Keratinocyte (primary cell): ENCODE measurements at regions not wholly inside any gene's neighbourhood (a gene's known extent, or its start where the extent isn't known, plus 50 kb on each side); places are given as distances from the start of the nearest gene placed in this dataset.

ENCODE experiments used
- DNase-seq: peaks from one replicate; pipeline ENCODE4 v3.0.0-alpha.2; 2011; ENCODE audit warnings: low read depth, missing footprints, low spot score
- FAIRE-seq: peaks from 2 replicates; lab custom pipeline; 2011; peaks lifted over from hg19 to GRCh38; lab: Jason Lieb, UNC
- H2AFZ ChIP-seq: 2 replicates; pipeline ENCODE4 v1.6.0; 2012; ENCODE audit warnings: low read length, control low read depth, inconsistent platforms; ENCODE audit not compliant: control insufficient read depth
- H3K27ac ChIP-seq: 2 replicates; pipeline ENCODE4 v1.5.1; 2011; ENCODE audit warnings: low read length; ENCODE audit not compliant: control insufficient read depth, insufficient read depth
- H3K27me3 ChIP-seq: 3 replicates; pipeline ENCODE4 v1.6.0; 2011; ENCODE audit warnings: low read length; ENCODE audit not compliant: control insufficient read depth, insufficient read depth; ENCODE audit errors: extremely low read depth
- H3K36me3 ChIP-seq, 2 experiments: 2 replicates in 1 of 2; 3 replicates in 1 of 2; pipeline ENCODE4 v1.5.1; 2011; ENCODE audit warnings: low read length in 2 of 2, mild to moderate bottlenecking in 1 of 2; ENCODE audit not compliant: control insufficient read depth in 2 of 2, insufficient read depth in 2 of 2; ENCODE audit errors: extremely low read depth in 1 of 2
- H3K4me1 ChIP-seq: 3 replicates; pipeline ENCODE4 v1.5.1; 2011; ENCODE audit warnings: low read length; ENCODE audit not compliant: control insufficient read depth, insufficient read depth; ENCODE audit errors: extremely low read depth
- H3K4me2 ChIP-seq: 3 replicates; pipeline ENCODE4 v1.6.0; 2011; ENCODE audit warnings: low read depth, low read length; ENCODE audit not compliant: control insufficient read depth, insufficient read depth; ENCODE audit errors: extremely low read depth
- H3K4me3 ChIP-seq, 3 experiments: fragments of 200-600 bp in 1 of 3; sonication (generic) in 1 of 3; 2 replicates in 2 of 3; 3 replicates in 1 of 3; pipeline ENCODE4 v1.5.1; 2011 to 2016; ENCODE audit warnings: low read length in 3 of 3, mild to moderate bottlenecking in 3 of 3, control low read depth in 2 of 3, inconsistent platforms in 1 of 3, low read depth in 1 of 3, mixed read lengths in 1 of 3, mixed run types in 1 of 3, moderate library complexity in 1 of 3; ENCODE audit not compliant: control insufficient read depth in 2 of 3, insufficient read depth in 2 of 3; ENCODE audit errors: extremely low read depth in 1 of 3
- H3K79me2 ChIP-seq: 2 replicates; pipeline ENCODE4 v1.6.0; 2012; ENCODE audit warnings: low read length; ENCODE audit not compliant: control insufficient read depth, insufficient read depth
- H3K9ac ChIP-seq: 3 replicates; pipeline ENCODE4 v1.6.0; 2011; ENCODE audit warnings: low read length; ENCODE audit not compliant: control insufficient read depth, insufficient read depth; ENCODE audit errors: extremely low read depth
- H3K9me1 ChIP-seq: 3 replicates; pipeline ENCODE4 v1.6.0; 2011; ENCODE audit warnings: low read length; ENCODE audit not compliant: control insufficient read depth, insufficient read depth; ENCODE audit errors: extremely low read depth
- H3K9me3 ChIP-seq: 2 replicates; pipeline ENCODE4 v1.5.1; 2012; ENCODE audit warnings: low read depth, low read length; ENCODE audit not compliant: control insufficient read depth
- H4K20me1 ChIP-seq: 3 replicates; pipeline ENCODE4 v1.6.0; 2011; ENCODE audit warnings: low read length; ENCODE audit not compliant: control insufficient read depth, insufficient read depth; ENCODE audit errors: extremely low read depth
- CTCF ChIP-seq, 3 experiments: IDR thresholded peaks in 1 of 3; conservative IDR thresholded peaks in 1 of 3; optimal IDR thresholded peaks in 1 of 3; 2 replicates in 2 of 3; 3 replicates in 1 of 3; pipeline versions ENCODE3 to v1.5.1; 2011; ENCODE audit warnings: low read length in 3 of 3, mild to moderate bottlenecking in 3 of 3, moderate library complexity in 2 of 3, control low read depth in 1 of 3, inconsistent platforms in 1 of 3; ENCODE audit not compliant: insufficient read depth in 2 of 3; ENCODE audit errors: extremely low read depth in 1 of 3
- EZH2 ChIP-seq: IDR thresholded peaks from one replicate; pipeline ENCODE4 v1.6.1; 2012; ENCODE audit warnings: inconsistent platforms, mild to moderate bottlenecking, low read length, moderate library complexity
- dilution Hi-C: fragments of 300-500 bp; cut with MboI; formaldehyde crosslinking; loops from one replicate; pipeline ENCODE4 v1.7.0; 2020; ENCODE audit warnings: low sequenced_read_pairs; ENCODE audit not compliant: extremely low pct_ligation_motif_present

- Histone ChIP-seq H3K9ac (no peak overlapping the region), H3K9me3 (no peaks in the 10 kb centered on the region), H3K9me1 (no peaks in the 10 kb centered on the region), H3K27ac (no peak overlapping the region), H3K27me3 (no peaks in the 10 kb centered on the region), H3K4me2 (no peak overlapping the region), H3K4me3 (no peak overlapping the region), H4K20me1 (no peaks in the 10 kb centered on the region), H3K4me1 (no peaks in the 10 kb centered on the region), H2AFZ (no peak overlapping the region), H3K36me3 (no peaks in the 10 kb centered on the region), H3K79me2 (no peaks in the 10 kb centered on the region)
- DNase-seq (no peak), FAIRE-seq (no peak)
- dilution Hi-C loops, result no loop called here
- TF ChIP-seq CTCF (optimal IDR thresholded peaks at IDR 0.05 in 1 of 3, IDR thresholded peaks at IDR 0.05 in 1 of 3, conservative IDR thresholded peaks at IDR 0.05 in 1 of 3; ENCODE audit: extremely low read depth in 1 of 3, insufficient read depth in 2 of 3, low read length in 3 of 3), result no peak
- TF ChIP-seq EZH2, result no peak
Observed at GRCh38 chr1:239186487-239186886, 199.9 kb upstream of the CHRM3 start.

GRCh38 chr1:239185245-239185619 lies 201.1 kb upstream of the CHRM3 start:
- FAIRE-seq (no peak), DNase-seq (no peak)
- no peak overlapping the region for H3K9ac ChIP-seq
- H3K27ac ChIP-seq, result no peak overlapping the region
- no peaks in the 10 kb centered on the region for H3K79me2 ChIP-seq
- H3K9me1 ChIP-seq, result no peaks in the 10 kb centered on the region
- H4K20me1 ChIP-seq, result no peaks in the 10 kb centered on the region
- no peak overlapping the region for H3K4me2 ChIP-seq
- H3K27me3 ChIP-seq, result no peaks in the 10 kb centered on the region
- no peaks in the 10 kb centered on the region for H3K36me3 ChIP-seq
- no peaks in the 10 kb centered on the region for H3K9me3 ChIP-seq
- TF ChIP-seq EZH2, result no peak
- no peak for TF ChIP-seq CTCF (optimal IDR thresholded peaks at IDR 0.05 in 1 of 3, IDR thresholded peaks at IDR 0.05 in 1 of 3, conservative IDR thresholded peaks at IDR 0.05 in 1 of 3; ENCODE audit: extremely low read depth in 1 of 3, insufficient read depth in 2 of 3, low read length in 3 of 3)
- no peaks in the 10 kb centered on the region for H3K4me1 ChIP-seq
- H2AFZ ChIP-seq, result no peak overlapping the region
- dilution Hi-C loops, result no loop called here
- no peak overlapping the region for H3K4me3 ChIP-seq
